ENCODE measurements at regions not wholly inside any gene's neighbourhood (a gene's known extent, or its start where the extent isn't known, plus 50 kb on each side); places are given as distances from the start of the nearest gene placed in this dataset.

- DNase-seq (ENCODE audit: low spot score) (no peak), ATAC-seq (no peak), FAIRE-seq (no peak)
- Histone ChIP-seq H4K20me1 (ENCODE audit: insufficient read depth, low read length) (no peaks in the 10 kb centered on the region), H2AFZ (ENCODE audit: low read length) (no peak overlapping the region), H3K79me2 (ENCODE audit: insufficient read depth, low read length) (no peaks in the 10 kb centered on the region), H3K9me3 (ENCODE audit: low read length) (no peaks in the 10 kb centered on the region), H3K4me1 (ENCODE audit: insufficient read depth, low read length) (no peaks in the 10 kb centered on the region), H3K4me3 (replicated peaks in 1 of 3; ENCODE audit: insufficient read depth in 1 of 3, low read depth in 2 of 3, low read length in 3 of 3) (no peak overlapping the region), H3K27ac (ENCODE audit: extremely low read length, insufficient read depth, low read length) (no peak overlapping the region), H3K27me3 (ENCODE audit: control insufficient read depth in 1 of 2, insufficient read depth in 2 of 2, low read length in 2 of 2) (0 out of 5 replicates have a peak, but pooled peaks cover 0 to 3% of the 10 kb centered on the region in 2 experiments), H3K36me3 (replicated peaks in 1 of 2; ENCODE audit: control insufficient read depth in 1 of 2, insufficient read depth in 2 of 2, low read length in 2 of 2) (no peaks in the 10 kb centered on the region), H3K9ac (ENCODE audit: insufficient read depth, low read depth, low read length) (no peak overlapping the region), H3K4me2 (ENCODE audit: low read depth, low read length) (no peak overlapping the region)
- intact Hi-C loops (cut with micrococcal nuclease; ENCODE audit: unreplicated experiment) (no loop called here), in situ Hi-C loops (cut with HindIII; ENCODE audit: extremely low pct_ligation_motif_present, low pct_unique_long_range_greater_than_20kb) (no loop called here)
- ChIA-PET CTCF (ENCODE audit: low intra/inter-chr PET ratio, low total read pairs) (no interaction called here), POLR2A (no interaction called here)
- 2% methylated on average over 7 of the region's 7 CpGs for WGBS (ENCODE audit: low lambda C conversion rate)
- no TSS peak for BruUV-seq (replicated peaks)
- no peak for TF ChIP-seq FOXM1 (CRISPR knock-in tag; IDR thresholded peaks at IDR 0.05)
- TF ChIP-seq ELF1 (CRISPR knock-in tag; IDR thresholded peaks at IDR 0.05): no peak
- TF ChIP-seq ZKSCAN1 (IDR thresholded peaks at IDR 0.05; ENCODE audit: low read length): no peak
- no peak for TF ChIP-seq ZNF562 (CRISPR knock-in tag; IDR thresholded peaks at IDR 0.05; ENCODE audit: borderline replicate concordance)
- no peak for TF ChIP-seq ZNF788 (CRISPR knock-in tag; IDR thresholded peaks at IDR 0.05; ENCODE audit: borderline replicate concordance)
- no peak for TF ChIP-seq ZNF569 (CRISPR knock-in tag; IDR thresholded peaks at IDR 0.05; ENCODE audit: borderline replicate concordance)
- TF ChIP-seq ZNF567 (CRISPR knock-in tag; IDR thresholded peaks at IDR 0.05; ENCODE audit: borderline replicate concordance): no peak
- TF ChIP-seq, protein P1, sequence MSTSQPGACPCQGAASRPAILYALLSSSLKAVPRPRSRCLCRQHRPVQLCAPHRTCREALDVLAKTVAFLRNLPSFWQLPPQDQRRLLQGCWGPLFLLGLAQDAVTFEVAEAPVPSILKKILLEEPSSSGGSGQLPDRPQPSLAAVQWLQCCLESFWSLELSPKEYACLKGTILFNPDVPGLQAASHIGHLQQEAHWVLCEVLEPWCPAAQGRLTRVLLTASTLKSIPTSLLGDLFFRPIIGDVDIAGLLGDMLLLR (CRISPR knock-in tag; IDR thresholded peaks at IDR 0.05): no peak
- TF ChIP-seq, protein P2, sequence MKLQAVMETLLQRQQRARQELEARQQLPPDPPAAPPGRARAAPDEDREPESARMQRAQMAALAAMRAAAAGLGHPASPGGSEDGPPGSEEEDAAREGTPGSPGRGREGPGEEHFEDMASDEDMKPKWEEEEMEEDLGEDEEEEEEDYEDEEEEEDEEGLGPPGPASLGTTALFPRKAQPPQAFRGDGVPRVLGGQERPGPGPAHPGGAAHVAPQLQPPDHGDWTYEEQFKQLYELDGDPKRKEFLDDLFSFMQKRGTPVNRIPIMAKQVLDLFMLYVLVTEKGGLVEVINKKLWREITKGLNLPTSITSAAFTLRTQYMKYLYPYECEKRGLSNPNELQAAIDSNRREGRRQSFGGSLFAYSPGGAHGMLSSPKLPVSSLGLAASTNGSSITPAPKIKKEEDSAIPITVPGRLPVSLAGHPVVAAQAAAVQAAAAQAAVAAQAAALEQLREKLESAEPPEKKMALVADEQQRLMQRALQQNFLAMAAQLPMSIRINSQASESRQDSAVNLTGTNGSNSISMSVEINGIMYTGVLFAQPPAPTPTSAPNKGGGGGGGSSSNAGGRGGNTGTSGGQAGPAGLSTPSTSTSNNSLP (IDR thresholded peaks at IDR 0.05; ENCODE audit: low read depth, low read length): no peak
- no peak for TF ChIP-seq JARID2 (CRISPR knock-in tag; IDR thresholded peaks at IDR 0.05; ENCODE audit: insufficient replicate concordance)
- no peak for TF ChIP-seq ZNF354B (CRISPR knock-in tag; IDR thresholded peaks at IDR 0.05)
- no peak for TF ChIP-seq NFATC3 (CRISPR knock-in tag; IDR thresholded peaks at IDR 0.05)
Observed at GRCh38 chr2:176924909-176925534, 287.6 kb upstream of the HNRNPA3 start.

Data from HepG2 (cell line).